ENCODE measurements at regions not wholly inside any gene's neighbourhood (a gene's known extent, or its start where the extent isn't known, plus 50 kb on each side); places are given as distances from the start of the nearest gene placed in this dataset.

DNA sequence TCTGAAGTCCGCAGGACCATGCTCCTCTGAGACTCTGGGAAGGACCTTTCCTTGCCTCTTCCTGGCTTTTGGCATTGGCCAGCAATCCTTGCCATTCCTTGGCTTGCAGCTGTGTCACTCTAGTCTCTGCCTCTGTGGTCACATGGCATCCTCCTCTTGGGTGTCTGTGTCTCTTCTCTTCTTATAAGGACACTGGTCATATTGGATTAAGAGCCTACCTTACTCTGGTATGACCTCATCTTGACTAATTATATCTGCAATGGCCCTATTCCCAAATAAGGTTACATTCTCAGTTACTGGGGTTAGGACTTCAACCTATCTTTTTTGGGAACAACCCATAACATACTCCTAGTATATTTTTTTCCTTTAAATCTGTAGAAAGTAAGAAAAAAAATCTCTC is 49.9 kb upstream of the GTSF1L start:
- TF ChIP-seq POLR2A (IDR thresholded peaks at IDR 0.05) (no peak), CTCF (IDR thresholded peaks at IDR 0.05) (no peak), EP300 (IDR thresholded peaks at IDR 0.05) (no peak)

Measured in tibial nerve (tissue), 4 donors.